GM21423 (cell line): ENCODE measurements at regions not wholly inside any gene's neighbourhood (a gene's known extent, or its start where the extent isn't known, plus 50 kb on each side); places are given as distances from the start of the nearest gene placed in this dataset.
"Not testable (repeated sequence)": the region's sequence is repeated elsewhere in the genome, so short reads cannot be mapped to it uniquely, and the experiment has no call there.

Experiments
- ATAC-seq: cut with Tn5 transposase; IDR thresholded peaks from one replicate; pipeline ENCODE4 v1.9.1; 2021; ENCODE audit warnings: mild to moderate bottlenecking, moderate library complexity; ENCODE audit not compliant: unreplicated experiment

DNA sequence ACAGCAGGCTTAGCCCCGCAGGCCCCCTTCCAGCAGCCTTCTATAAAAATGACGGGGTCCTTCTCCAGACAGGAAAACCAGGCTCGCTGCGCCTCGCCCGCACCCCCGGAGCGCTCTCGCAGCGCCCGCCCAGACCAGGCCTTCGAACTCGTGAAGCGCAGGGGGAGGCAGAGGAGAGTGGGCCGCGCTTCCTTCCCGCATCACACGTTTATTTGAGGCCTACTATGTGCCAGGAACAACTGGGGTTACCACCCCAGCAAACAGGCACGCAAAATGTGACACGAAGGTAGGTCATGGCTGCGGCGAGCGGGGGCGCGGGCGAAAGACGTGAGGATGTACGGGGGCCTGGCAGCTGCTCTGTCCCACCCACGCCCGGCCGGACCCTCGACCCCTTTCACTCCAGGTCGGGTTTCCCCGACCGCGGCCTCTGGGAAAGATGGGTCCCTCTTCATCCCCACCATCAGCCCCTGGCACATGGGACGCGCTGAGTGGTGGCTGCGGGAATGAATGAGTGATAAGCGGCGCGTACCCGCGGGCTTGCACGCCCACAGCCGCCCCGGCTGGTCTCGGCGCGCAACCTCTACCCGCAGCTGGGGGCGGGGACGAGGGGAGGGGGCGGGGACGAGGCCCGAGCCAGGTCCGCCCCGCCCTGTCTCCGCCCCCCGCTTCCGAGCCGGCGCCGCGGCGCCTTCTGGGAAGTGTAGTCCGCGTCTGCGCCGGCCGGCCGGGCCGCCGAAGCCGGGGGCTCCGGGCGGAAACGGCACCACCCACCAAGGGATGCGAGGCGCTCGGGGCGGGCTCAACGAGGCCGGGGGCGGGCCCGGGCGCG, 59.1 kb downstream of the ZNF467 start:
- ATAC-seq: peak; percentile 93

- ATAC-seq: no peak
These were observed 59.7 kb downstream of the ZNF467 start for GRCh38 chr7:149713731-149714068.

GRCh38 chr7:149713061-149713730, 60.2 kb downstream of the ZNF467 start:
- no peak for ATAC-seq

- no peak for ATAC-seq
These were observed 65.4 kb downstream of the ZNF467 start for GRCh38 chr7:149708026-149708425.

GRCh38 chr7:149707448-149707886, 65.9 kb downstream of the ZNF467 start:
- no peak for ATAC-seq

- no peak for ATAC-seq
These were observed 67.0 kb downstream of the ZNF467 start for GRCh38 chr7:149706398-149706797.

DNA sequence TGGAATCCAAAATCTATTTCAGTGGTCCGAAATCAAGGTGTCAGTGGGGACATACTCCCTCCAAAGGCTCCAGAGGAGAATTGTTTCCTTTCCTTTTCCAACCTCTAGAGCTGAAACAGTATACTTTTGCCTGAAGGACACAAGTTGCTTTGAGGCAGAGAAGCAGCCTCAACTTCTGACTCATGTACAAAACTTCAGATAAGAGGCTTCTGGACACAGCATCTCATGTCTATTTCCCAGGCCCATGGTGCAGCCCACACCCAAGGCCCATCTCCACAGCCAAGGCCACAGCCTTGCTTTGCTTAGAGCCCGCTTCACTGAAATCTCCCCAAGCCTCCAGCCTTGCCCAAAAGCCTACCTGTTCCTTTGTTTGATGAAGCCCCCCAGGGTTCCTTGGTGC, 68.9 kb downstream of the ZNF467 start:
- no peak for ATAC-seq

GRCh38 chr7:149703044-149703650, 70.2 kb downstream of the ZNF467 start:
- ATAC-seq: no peak

DNA sequence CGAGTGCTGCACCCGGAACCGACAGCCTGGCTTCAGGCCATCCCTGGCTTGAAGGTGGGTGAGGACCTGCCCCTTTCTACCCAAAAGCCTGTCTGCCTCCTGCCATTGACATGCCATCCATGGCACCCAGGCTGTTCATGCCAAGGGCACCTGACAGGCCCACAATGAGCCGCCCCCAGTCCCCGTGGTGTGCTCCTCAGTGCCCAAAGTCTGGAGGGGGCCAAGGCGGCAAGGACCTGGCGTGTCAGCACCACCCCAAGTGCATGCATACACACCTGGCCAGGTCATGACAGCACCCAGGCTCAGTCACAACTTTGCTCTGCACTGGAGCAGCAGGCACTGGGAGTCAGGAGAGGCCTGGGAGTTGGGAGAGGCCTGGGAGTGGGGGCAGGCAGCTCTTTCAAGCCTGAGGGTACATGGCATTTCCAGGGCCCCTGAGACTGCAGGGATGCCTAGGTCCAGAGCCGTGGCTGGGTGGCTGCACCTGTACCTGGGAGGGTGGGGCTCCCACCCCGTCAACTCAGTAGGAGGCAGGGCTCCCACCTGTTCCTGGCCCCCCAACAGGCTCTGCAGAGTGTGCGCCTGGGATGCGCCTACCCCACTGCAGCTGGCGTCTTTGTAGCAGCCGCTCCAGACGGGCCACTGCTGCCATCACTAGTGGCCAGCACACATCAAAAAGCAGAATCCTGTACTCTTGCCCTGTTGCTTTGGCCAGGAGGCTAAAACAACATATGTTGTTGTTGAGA, 71.7 kb downstream of the ZNF467 start:
- ATAC-seq: no peak

GRCh38 chr7:149697767-149698166, 75.6 kb downstream of the ZNF467 start:
- not testable (repeated sequence) for ATAC-seq

DNA sequence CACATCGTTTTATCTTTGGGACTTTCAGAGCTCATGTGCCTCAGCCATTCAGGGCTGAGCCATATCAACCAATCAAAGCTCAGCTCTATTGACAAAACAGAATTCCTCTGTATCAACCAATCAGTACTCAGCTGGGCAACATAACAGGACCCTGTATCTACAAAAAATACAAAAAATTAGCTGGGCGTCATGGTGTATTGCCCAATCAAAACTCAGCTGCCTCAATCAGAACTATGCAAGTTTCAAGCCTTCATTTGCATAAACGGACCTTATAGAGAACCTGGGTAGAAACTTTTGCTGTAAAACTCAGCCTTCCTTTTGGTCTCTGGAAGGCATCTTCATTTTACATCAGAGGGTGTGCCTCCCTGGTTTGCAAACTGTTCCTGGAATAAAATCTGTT, 77.1 kb downstream of the ZNF467 start:
- no peak for ATAC-seq

DNA sequence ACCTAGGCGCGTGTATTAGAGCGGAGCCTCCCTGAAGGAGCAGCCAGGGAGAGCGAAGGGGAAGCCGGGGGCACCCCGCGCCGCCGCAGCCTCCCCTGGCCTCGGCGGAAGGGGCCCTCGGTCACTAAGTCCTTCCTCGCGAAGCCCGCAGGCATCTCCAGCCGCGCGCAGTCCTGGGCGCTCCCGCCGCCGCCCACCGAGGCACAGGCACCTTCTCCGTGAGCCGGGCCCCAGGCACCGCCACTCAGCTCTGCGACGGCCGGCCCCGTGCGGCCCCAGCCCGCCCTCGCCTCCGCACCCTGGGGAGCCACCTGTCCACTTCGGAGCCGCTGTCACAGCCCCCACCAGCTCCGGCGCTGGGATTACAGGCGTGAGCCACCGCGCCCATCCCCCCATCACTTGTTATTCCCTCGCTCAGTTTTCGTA, 80.8 kb downstream of the ZNF467 start:
- no peak for ATAC-seq

- no peak for ATAC-seq
These were observed 81.3 kb downstream of the ZNF467 start for GRCh38 chr7:149692056-149692455.

GRCh38 chr7:149690688-149691446, 82.5 kb downstream of the ZNF467 start:
- no peak for ATAC-seq

GRCh38 chr7:149689291-149689721, 84.1 kb downstream of the ZNF467 start:
- no peak for ATAC-seq

DNA sequence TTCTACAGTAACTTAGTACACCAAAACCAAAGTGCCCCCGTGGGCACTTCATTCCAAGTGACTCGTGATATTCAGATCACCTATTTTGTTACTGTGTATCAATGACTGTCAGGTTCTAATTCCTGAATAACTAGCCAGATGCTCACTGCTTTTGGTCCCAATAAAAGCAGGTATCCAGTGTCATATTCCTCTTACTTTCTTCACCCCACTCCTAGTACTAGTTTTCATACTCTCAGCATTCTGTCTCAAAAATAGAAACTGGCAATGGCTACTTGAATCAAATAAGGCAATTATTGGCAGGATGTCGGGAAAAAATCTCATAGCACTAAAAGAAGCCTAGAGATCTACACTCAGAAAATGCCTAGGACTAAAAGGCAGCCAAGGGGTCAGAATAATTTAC, 84.6 kb downstream of the ZNF467 start:
- ATAC-seq: no peak

DNA sequence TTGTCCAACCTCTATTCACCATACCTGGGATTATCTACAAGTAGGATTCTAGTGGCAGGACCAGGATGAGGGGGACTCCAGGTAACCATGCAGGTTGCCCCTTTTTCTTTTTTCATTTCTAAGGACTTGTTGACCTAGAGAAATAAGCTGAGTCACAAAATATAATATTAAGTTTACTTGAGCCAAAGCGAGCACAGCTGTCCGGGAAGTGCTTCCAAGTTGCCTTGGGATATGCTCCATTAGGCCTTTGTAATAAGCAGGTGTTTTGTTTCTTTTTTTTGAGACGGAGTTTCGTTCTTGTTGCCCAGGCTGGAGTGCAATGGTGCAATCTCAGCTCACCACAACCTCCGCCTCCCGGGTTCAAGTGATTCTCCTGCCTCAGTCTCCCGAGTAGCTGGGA, 85.6 kb downstream of the ZNF467 start:
- not testable (repeated sequence) for ATAC-seq

GRCh38 chr7:149686449-149686848, 86.9 kb downstream of the ZNF467 start:
- no peak for ATAC-seq

DNA sequence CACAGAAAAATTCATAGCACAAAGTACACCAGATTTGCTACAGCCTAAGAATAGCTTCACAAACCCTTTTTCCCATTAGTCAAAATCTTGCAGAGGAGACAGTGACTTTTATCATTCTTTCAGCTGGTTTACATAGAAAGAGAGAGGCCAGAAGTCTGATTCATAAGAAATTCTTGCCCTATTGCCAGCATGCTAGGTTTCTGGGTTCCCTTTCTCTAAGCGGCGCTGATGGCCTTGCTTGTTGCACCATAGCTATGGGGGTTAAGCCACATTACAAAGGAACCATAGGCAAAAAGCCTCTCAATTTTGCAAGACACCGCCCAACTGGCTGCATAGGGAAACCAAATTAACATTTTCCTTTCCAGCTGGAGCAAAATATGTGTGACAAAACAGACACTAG, 87.4 kb downstream of the ZNF467 start:
- no peak for ATAC-seq

GRCh38 chr7:149685455-149685854, 87.9 kb downstream of the ZNF467 start:
- ATAC-seq: no peak
